Transverse colon (tissue), 4 donors: ENCODE measurements at regions not wholly inside any gene's neighbourhood (a gene's known extent, or its start where the extent isn't known, plus 50 kb on each side); places are given as distances from the start of the nearest gene placed in this dataset.

Experiments used
- CTCF ChIP-seq, 5 experiments: fragments of 200-600 bp in 3 of 5; fragments of 450-650 bp in 2 of 5; sonication (generic) in 3 of 5; IDR thresholded peaks; 1 replicate in 2 of 5; 2 replicates in 3 of 5; pipeline ENCODE4 v1.5.1; 2016 to 2017; ENCODE audit warnings: antibody characterized with exemption in 5 of 5, inconsistent platforms in 3 of 5, mild to moderate bottlenecking in 2 of 5, moderate library complexity in 1 of 5
- POLR2AphosphoS5 ChIP-seq, 3 donors: sonication (generic); formaldehyde crosslinking; IDR thresholded peaks; one replicate each; pipeline ENCODE4 v1.6.1; 2016; ENCODE audit warnings: antibody characterized with exemption in 3 of 3

- no peak for TF ChIP-seq POLR2AphosphoS5 (IDR thresholded peaks at IDR 0.05)
- no peak for TF ChIP-seq CTCF (IDR thresholded peaks at IDR 0.05)
These were observed 152.1 kb downstream of the UQCRFS1 start for GRCh38 chr19:29060813-29061364.
